GM19324 (cell line): ENCODE measurements at regions not wholly inside any gene's neighbourhood (a gene's known extent, or its start where the extent isn't known, plus 50 kb on each side); places are given as distances from the start of the nearest gene placed in this dataset.

ENCODE experiments used
- ATAC-seq: cut with Tn5 transposase; IDR thresholded peaks from one replicate; pipeline ENCODE4 v1.9.1; 2021; ENCODE audit warnings: mild to moderate bottlenecking, moderate library complexity; ENCODE audit not compliant: unreplicated experiment, low FRiP score

- ATAC-seq: no peak
Observed at GRCh38 chr16:86302421-86303109, 207.8 kb upstream of the FOXF1 start.

- no peak for ATAC-seq
Observed at GRCh38 chr16:86303787-86304678, 206.3 kb upstream of the FOXF1 start.

DNA sequence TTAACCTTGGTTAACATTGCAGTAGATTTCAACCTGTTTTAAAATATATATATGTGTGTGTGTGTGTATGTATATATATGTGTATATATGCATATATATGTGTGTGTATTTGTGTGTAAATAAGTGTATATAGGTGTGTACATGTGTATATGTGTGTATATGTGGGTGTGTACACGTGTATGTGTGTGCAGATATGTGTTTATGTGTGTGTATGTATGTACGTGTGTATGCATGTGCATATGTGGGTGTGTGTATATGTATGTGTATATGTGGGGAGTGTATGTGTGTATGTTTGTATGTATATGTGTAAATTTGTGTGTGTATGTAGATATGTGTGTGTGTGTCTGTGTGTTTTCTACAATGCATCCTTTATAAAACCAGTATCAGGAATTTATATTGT, 205.5 kb upstream of the FOXF1 start:
- ATAC-seq: no peak

DNA sequence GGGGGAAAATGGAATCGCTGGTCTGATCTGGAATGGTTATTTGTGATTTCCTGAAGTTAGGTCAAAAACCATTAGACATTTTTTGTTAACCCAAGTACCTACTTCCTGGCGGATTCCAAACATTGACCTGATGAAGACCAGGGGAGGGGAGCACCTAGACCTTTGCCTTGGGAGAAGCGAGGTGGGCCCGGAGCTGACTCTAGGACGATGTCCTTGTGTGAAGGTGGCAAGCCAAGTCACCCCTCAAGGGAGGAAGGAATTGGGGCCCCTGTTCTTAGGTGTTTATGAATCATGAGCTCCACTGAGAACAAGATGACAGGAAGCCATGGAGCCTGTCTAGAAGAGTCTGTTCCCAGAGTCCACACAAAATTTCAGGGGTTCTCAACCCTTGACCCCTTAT, 204.9 kb upstream of the FOXF1 start:
- ATAC-seq: no peak

DNA sequence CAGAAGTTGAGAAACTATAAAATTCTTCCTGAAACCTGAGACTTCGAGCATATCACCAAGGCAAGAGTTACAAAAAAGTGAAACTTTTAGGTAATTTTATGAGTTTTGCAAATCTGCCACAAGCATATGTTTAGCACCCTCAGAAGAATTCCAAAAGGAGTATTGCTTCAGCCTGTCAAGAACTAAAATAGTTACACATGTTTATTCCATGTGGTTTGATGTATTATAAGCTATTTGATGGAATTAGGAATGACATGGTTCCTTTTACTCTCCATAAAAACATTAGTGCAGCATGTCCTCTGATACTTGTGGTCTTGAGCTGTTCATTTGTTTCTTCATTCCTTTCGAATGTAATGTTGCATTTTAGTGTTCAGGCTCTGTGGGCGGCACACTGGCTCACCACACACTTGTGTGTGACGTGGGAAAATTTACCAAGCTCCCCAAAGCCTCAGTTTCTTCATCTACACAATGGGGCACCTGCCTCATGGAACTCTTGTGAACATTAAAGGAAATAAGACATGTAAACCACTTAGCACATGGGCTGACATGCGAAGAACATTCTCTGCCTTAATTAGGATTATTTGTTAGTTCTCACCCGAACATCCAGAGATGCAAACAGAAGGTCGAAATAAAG, 204.2 kb upstream of the FOXF1 start:
- no peak for ATAC-seq

DNA sequence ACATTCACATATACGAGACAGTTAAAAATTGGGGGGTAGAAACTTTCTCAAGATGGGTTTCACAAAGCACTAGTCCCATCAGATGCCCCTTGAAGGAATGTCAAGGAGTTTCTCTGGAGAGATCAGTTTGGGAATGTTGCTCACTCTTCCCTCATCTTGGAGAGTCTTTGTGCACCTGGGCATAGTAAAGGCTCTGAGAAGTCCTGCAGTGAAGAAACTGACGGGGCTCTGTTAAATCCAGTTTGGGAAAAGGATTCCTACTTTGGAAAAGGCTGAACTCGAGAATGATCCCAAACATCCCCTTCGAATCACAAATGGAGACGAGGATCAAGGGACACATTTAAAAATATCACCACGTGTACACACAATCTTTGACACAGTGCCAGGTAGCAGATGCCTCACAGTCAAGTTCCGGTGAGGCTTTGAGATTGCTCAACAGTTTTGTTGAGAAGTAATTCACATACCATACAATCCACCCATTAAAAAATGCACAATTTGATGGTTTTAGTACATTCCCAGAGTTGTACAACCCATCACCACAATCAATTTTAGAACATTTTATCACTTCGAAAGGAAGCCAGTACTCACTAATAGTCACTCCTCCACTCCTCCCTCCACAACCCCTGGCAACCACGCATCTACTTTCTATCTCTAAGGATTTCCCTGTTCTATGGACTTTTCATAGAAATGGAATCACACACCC, 203.4 kb upstream of the FOXF1 start:
- no peak for ATAC-seq

- no peak for ATAC-seq
Observed at GRCh38 chr16:86307514-86307903, 202.8 kb upstream of the FOXF1 start.

DNA sequence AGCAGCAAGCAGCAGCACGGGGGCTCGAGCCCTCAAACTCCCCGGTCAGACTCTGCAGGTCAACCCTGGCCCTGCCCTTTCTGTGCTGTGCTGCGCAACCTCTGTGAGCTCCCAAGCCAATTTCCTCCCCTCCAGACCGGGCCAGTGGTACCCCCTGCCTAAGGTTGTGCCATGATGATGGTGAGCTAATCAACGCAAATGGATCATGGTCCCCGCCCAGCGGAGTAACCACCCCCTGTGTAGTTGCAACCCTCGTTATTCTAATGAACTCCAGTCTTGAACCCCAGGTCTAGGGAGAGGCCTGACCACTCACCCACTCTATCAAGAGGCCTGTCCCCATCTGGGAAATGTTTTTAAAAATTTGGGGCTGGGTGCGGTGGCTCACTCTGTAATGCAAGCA, 201.8 kb upstream of the FOXF1 start:
- no peak for ATAC-seq

DNA sequence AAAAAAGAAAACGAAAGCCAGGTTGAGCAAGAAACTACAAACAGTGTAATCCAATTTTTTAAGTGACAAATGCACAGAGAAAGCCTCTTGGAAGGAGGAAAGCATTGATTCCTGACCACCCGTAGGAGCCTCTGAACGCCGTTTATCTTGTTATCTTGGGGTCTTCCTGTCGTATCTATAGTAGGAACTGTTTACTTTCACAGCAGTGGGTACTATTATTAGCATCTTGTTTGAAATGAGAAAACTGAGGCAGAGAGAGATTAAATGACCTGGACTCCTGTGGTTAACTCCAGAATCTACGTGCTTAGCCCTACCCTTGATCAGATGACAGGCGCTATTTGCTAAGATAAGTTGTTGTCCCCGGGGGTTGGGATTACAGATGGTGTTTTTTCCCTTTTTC, 196.7 kb upstream of the FOXF1 start:
- ATAC-seq: no peak

DNA sequence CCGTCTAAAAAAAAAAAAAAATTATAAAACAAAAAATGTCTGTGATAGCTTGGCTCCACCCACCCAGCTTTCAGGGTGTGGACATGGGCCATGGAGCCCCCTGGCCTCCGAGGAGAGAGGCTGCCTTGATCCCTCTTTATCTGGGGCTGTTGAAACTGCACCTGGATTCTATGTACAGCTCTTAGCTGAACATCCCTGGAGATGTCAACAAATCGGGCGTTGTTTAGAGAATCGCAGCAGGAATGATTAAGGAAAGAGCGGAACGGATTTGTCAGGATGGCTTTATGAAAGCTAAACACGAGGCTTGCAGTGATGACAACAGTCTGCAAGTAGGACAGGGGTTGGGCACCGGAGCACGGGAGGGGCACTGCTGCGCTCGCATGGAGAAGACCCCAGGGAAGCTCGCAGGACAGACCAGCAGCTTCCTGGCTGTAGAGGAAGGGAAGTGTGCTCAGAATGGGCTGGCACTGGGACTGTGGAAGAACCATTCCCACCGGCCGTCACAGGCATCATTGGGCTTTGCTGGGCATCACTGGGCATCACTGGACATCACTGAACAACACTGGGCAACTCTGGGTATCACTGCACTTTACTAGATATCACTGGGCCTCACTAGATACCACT, 195.8 kb upstream of the FOXF1 start:
- ATAC-seq: no peak

DNA sequence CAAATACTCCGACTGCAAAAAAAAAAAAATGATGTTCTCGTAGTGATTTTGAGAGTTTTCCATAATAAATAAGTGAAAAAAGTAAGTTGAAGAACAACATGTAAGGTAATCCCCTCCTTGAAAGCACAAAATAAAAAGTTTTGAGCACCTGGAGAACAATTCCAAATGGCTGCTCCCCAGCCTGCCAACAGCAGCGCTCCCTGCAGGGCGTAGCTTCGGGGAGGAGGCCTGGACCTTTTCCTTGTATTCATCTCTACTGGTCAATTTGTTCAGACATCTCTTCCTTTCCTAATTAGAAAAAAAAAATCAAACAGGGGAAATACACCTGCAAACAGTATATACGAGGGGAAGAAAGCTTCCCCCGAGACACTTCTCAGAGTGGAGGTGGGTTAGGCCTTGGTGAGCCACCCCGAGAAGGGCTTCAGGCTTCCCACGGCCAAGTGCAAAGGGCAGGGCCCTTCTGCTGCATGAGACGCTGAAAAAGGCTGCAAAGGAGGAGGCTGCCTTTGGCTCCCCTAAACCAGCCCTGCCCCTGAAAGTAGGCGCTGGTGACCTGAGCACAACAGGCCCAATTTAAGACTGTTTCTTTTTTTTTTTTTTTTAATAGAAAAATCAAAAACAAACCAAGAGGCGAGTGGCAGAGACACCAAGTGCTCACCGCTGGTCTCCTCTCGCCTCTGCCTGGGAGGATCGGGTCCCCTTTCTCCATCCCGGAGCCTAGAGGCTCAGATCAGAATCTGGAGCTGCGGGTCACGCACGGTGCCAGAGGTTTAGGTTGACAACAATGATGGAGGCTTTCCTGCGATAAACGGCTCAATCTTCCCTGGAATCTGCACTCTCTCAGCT, 193.1 kb upstream of the FOXF1 start:
- no peak for ATAC-seq

DNA sequence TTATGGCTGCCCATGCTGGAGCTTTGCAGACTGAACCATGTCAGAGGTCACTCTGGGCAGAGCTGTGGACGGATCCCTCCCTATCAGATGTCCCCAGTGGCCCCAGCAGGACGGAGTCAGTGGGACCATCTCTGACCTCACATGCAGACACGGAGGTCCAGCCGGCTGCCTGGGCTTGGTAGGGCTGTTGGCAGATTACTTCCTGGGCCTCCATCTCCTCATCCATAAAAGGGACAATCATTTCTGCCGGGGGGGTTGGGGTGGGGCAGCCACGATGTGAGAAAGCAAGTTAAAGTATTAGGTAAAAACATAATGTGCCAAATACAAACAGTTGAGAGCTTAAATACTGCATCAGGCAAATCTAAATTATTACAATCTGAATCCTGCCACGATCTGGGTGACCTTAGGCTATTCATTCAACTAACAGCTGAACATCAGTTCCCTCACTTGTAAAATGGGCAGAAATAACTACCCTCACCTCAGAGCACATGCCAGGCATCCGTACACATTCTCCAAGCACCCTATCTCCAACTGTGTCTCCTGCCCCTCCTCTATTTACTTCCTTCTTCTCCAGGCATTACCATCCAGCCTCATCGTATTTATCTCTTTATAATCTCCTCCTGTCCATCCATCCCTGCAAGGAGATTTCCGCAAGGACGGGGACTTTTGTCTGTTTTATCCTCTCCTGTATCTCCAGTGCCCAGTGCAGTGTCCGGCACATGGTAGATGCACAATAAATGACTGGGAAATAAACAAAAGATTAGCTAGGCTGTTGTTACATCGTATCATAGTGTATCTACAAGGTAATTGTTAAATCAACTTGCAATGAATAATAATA, 192.3 kb upstream of the FOXF1 start:
- ATAC-seq: no peak

GRCh38 chr16:86319585-86320236, 190.6 kb upstream of the FOXF1 start:
- no peak for ATAC-seq

- ATAC-seq: no peak
Observed at GRCh38 chr16:86320237-86320595, 190.1 kb upstream of the FOXF1 start.

- no peak for ATAC-seq
Observed at GRCh38 chr16:86321491-86321890, 188.8 kb upstream of the FOXF1 start.

DNA sequence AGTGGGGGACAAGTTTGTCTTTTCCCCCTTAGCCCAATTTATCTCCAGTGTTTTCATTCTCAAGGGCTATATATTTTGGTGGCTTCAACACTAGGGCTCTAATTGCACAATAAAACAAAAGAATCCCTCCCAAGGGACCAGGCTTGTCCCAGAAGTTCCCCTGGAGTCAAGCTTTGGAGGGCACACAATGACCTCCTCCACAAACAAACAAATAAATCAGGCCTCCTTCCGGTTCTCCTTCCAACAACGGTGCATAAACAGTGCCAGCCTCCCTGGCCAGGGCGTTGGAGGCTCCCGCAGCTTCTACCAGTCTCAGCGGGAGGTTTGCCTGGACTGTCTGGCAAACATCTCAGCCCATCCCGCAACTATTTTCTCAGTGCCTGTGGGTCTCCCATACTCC, 188.0 kb upstream of the FOXF1 start:
- ATAC-seq: no peak

- ATAC-seq: no peak
Observed at GRCh38 chr16:86322806-86323205, 187.5 kb upstream of the FOXF1 start.

GRCh38 chr16:86324320-86324719, 186.0 kb upstream of the FOXF1 start:
- no peak for ATAC-seq
